ENCODE measurements at regions not wholly inside any gene's neighbourhood (a gene's known extent, or its start where the extent isn't known, plus 50 kb on each side); places are given as distances from the start of the nearest gene placed in this dataset.
A peak's percentile ranks its signal among the peaks of the same experiment; 100 is the strongest.

DNA sequence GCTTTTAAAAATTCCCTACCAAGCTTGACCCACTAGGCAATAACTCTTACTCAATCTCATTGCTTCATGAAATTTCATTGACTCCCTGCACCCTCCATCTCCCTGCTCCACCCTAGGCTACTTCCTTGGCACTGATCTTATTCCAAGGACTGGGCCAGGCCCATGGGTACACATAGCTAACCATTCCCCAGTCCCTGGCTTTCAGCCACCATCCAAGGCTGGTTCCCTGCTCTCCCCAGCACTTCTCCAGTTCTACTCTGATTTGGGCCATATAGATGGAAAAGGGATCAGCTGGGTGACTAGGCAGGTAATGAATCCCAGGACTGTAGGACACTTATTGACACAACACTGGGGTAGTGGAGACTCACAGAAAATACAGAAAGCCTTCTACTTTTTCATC, 88.1 kb upstream of the NEO1 start:
- TF ChIP-seq POLR2AphosphoS5 (IDR thresholded peaks at IDR 0.05): no peak
- TF ChIP-seq, protein P1, sequence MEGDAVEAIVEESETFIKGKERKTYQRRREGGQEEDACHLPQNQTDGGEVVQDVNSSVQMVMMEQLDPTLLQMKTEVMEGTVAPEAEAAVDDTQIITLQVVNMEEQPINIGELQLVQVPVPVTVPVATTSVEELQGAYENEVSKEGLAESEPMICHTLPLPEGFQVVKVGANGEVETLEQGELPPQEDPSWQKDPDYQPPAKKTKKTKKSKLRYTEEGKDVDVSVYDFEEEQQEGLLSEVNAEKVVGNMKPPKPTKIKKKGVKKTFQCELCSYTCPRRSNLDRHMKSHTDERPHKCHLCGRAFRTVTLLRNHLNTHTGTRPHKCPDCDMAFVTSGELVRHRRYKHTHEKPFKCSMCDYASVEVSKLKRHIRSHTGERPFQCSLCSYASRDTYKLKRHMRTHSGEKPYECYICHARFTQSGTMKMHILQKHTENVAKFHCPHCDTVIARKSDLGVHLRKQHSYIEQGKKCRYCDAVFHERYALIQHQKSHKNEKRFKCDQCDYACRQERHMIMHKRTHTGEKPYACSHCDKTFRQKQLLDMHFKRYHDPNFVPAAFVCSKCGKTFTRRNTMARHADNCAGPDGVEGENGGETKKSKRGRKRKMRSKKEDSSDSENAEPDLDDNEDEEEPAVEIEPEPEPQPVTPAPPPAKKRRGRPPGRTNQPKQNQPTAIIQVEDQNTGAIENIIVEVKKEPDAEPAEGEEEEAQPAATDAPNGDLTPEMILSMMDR (IDR thresholded peaks at IDR 0.05): no peak
- Histone ChIP-seq H3K36me3 (no peaks in the 10 kb centered on the region), H3K4me3 (no peak overlapping the region), H3K27me3 (no peaks in the 10 kb centered on the region), H3K9me3 (no peaks in the 10 kb centered on the region), H3K27ac (replicated peaks in 1 of 4) (no peak overlapping the region), H3K4me1 (no peaks in the 10 kb centered on the region)
- peak; percentile 81 for DNase-seq (ENCODE audit: extremely low spot score)
- intact Hi-C loops (cut with DNase I): no loop called here

DNA sequence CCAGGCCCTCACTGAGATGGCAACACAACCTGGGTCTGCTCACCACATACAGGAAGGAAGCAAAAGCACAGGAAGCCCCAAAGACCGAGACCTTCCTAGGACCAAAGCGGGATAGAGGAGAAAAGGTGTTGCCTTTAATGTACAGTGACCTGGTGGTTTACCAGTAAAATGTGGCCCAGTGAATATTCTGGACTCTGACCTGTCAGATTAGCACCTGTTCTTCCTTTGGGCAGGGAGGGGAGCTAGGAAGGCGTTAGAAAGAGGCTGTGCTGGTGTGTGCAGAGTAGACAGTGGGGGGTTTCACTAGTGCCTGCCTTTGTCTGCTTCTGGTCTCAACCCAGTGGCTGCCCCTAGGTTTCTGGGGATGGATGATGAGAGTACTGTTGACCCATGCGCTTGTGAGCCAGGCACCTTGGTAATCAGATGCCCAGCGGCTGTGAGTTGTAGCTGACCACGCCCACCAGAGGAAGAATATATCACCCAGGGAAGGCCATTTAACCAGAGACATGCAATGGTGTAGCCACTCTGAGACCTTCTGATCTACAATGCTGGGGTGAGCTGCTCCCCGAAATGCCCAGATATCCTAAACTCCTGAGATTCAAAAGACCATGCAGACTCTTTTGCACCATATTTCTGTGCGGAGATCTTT, 90.1 kb upstream of the NEO1 start:
- Histone ChIP-seq H3K27ac (replicated peaks in 1 of 4) (no peak overlapping the region), H3K4me3 (no peak overlapping the region), H3K9me3 (no peaks in the 10 kb centered on the region), H3K4me1 (no peaks in the 10 kb centered on the region), H3K36me3 (no peaks in the 10 kb centered on the region), H3K27me3 (no peaks in the 10 kb centered on the region)
- peak; percentile 74 for DNase-seq (ENCODE audit: extremely low spot score)
- intact Hi-C loops (cut with DNase I): no loop called here
- 83% methylated on average over 6 of the region's 8 CpGs for WGBS
- TF ChIP-seq, protein P1 (IDR thresholded peaks at IDR 0.05): no peak
- TF ChIP-seq POLR2A (IDR thresholded peaks at IDR 0.05; ENCODE audit: low read depth) (no peak), POLR2AphosphoS5 (IDR thresholded peaks at IDR 0.05) (no peak), EP300 (IDR thresholded peaks at IDR 0.05) (no peak)

DNA sequence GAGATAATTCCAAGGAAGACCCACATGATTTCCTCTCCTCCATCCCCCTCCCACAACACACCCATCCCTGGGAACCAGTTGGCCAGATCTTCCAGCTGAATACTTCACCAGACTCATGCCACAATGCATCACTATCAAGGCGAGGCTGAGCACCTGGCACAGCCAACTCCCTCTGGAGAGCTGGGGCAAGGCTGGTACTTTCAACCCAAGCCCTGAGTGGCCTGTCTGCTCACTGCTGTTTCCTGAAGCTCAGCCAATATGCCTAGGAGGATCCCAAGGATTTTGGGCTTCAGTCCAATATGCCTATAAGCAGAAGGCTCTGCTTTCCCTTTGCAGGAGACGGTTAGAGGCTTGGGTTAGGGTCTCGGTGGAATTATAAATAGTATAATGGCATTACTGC, 90.9 kb upstream of the NEO1 start:
- TF ChIP-seq POLR2A (IDR thresholded peaks at IDR 0.05; ENCODE audit: low read depth) (no peak), POLR2AphosphoS5 (IDR thresholded peaks at IDR 0.05) (no peak)
- TF ChIP-seq, protein P1 (IDR thresholded peaks at IDR 0.05): no peak
- H3K27me3 ChIP-seq: no peaks in the 10 kb centered on the region
- no peaks in the 10 kb centered on the region for H3K9me3 ChIP-seq
- H3K4me3 ChIP-seq: no peak overlapping the region
- DNase-seq (ENCODE audit: extremely low spot score): peak; percentile 39
- H3K27ac ChIP-seq (replicated peaks in 1 of 4): no peak overlapping the region
- H3K36me3 ChIP-seq: no peaks in the 10 kb centered on the region
- intact Hi-C loops (cut with DNase I): no loop called here
- WGBS: 59% methylated on average over 3 of the region's 3 CpGs
- H3K4me1 ChIP-seq: no peaks in the 10 kb centered on the region

DNA sequence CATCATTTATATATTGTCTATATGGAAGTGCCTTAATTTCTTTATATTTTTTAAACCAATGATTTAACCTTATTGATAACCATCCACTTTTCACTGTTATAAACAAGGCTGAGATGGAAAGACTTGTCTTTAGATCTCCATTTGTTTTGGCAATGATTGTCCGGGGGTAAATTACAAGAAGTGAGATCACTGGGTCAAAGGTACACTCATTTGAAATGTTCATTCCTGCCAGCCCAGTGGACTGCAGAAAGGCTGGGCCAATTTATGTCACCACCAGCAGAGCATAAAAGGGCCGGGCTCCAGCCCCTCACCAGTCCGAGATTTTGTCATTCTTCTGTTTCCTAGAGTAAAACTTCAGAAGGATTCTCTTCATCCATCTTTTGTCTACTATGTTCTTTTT, 93.6 kb upstream of the NEO1 start:
- TF ChIP-seq EP300 (IDR thresholded peaks at IDR 0.05): no peak
- no peak for TF ChIP-seq POLR2AphosphoS5 (IDR thresholded peaks at IDR 0.05)
- TF ChIP-seq, protein P1 (IDR thresholded peaks at IDR 0.05): no peak
- Histone ChIP-seq H3K4me1 (no peaks in the 10 kb centered on the region), H3K4me3 (no peak overlapping the region), H3K36me3 (no peaks in the 10 kb centered on the region), H3K27ac (replicated peaks in 1 of 4) (no peak overlapping the region), H3K27me3 (no peaks in the 10 kb centered on the region), H3K9me3 (no peaks in the 10 kb centered on the region)
- peak; percentile 26 for DNase-seq (ENCODE audit: extremely low spot score)
- 60% methylated on average over 3 of the region's 3 CpGs for WGBS
- intact Hi-C loops (cut with DNase I): no loop called here

DNA sequence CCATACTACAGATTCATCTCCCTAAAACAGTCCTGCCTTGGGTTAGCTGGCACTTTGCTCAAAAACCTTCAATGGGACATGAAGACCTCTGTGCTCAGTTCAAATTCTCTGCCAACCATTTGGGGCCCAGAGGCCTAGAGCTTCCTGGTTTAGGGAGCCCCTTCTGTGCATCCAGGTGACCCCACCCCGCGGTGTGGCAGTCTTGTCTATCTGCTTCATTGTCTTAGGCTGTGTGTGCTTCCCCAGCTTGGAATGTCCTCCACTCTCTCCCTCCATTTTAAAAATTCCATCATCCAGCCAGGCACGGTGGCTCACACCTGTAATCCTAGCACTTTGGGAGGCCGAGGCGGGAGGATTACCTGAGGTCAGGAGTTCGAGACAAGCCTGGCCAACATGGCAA, 99.0 kb upstream of the NEO1 start:
- Histone ChIP-seq H3K36me3 (no peaks in the 10 kb centered on the region), H3K9me3 (no peaks in the 10 kb centered on the region), H3K4me3 (no peak overlapping the region), H3K4me1 (no peaks in the 10 kb centered on the region), H3K27ac (replicated peaks in 1 of 4) (no peak overlapping the region), H3K27me3 (no peaks in the 10 kb centered on the region)
- TF ChIP-seq POLR2A (IDR thresholded peaks at IDR 0.05; ENCODE audit: low read depth): no peak
- no peak for TF ChIP-seq POLR2AphosphoS5 (IDR thresholded peaks at IDR 0.05)
- no peak for TF ChIP-seq EP300 (IDR thresholded peaks at IDR 0.05)
- TF ChIP-seq, protein P1 (IDR thresholded peaks at IDR 0.05): no peak
- WGBS: 86% methylated on average over 6 of the region's 6 CpGs
- intact Hi-C loops (cut with DNase I): no loop called here
- DNase-seq (ENCODE audit: extremely low spot score): peak; percentile 64
